NCI-H187 (cell line): ENCODE measurements at regions not wholly inside any gene's neighbourhood (a gene's known extent, or its start where the extent isn't known, plus 50 kb on each side); places are given as distances from the start of the nearest gene placed in this dataset.
"Not testable (repeated sequence)": the region's sequence is repeated elsewhere in the genome, so short reads cannot be mapped to it uniquely, and the experiment has no call there.

Experiments used
- DNase-seq, 2 experiments: peaks; one replicate each; lab custom pipeline; 2025; lab: John Stamatoyannopoulos, UW

DNA sequence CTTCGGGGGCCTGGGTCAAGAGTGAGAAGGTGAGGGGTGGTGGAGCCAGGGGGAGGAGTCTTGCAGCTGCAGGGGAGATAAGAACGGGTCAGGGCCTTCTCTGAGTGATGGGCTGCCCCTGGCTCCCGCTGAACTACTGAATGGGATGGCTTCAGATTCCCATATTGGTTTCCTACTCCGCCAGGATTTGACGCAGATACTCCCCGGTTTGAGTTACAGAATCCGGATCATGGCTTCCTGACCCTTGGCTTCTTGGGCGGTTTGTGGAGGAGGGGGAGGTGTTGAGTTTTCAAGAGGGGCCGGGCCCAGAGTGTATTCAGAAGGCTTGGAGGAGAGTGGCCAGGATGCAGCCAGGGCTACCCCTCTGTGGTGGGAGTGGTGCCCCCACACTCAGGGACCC lies 119.9 kb upstream of the ATP2B2 start:
- DNase-seq: no peak

DNA sequence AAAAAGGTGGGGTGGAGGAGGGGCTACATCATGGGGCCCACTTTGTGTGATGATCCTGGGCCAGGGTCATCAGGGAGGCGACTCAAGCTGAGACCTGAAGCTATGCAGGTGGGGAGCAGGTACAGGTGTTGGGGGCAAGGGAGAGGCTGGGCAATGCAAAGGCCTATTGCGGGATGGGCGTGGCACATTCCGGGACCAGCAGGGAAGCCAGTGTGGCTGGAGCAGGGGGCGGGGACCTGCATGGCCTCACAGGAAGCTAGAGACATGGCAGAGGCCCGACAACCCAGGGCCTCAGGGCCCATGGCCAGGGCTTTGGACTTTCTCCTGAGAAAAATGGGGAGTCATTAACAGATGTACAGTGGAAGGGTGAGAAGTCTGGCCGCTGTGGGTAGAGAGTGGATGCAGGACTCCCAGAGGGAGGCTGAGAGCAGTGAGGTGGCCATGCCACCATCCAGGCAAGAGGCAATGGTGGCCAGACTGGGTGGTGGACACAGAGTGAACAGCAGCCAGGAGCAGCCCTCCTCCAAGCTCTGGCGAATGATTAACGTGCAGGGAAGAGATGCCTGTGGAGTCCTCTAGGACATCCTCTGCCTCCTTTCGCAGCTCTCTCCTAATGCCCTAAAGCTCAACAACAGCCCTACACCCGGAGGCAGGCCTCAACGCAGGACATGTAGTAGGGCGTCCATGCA lies 122.6 kb upstream of the ATP2B2 start:
- DNase-seq: no peak

DNA sequence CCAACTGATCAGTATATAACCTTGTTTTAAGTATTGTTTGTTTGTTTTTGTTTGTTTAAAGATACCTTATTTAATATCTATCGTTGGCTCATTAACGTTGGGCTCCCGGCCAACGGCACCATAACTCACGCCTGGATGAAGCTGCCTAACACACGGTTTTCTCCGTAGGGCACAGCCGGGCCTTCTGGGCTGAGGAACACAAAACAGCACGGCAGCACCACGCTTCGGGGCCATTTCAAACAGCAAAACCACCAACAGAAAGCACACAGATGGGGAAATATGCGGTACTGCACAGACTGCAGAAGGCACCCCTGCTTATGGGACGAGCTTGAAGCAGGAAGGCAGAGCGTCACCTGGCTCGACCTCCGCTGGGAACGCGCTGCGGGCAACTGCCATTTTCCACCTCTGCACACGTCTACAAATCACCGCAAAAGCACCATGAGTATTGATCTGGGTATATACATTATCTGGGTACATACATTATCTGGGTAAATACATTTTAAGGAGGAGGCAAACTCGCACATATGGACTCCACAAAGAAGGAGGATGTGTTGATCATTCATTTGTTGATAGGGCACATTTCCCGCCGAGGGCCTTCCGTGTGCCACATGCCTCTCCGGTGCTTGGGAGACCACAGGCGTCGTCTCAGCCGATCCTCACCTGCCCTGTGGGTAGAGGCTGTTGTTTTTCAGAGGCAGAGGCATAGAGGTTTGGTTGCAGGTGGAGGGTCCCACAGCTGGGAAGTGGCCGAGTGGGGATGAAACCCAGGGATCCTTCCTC lies 123.7 kb upstream of the ATP2B2 start:
- DNase-seq: no peak

DNA sequence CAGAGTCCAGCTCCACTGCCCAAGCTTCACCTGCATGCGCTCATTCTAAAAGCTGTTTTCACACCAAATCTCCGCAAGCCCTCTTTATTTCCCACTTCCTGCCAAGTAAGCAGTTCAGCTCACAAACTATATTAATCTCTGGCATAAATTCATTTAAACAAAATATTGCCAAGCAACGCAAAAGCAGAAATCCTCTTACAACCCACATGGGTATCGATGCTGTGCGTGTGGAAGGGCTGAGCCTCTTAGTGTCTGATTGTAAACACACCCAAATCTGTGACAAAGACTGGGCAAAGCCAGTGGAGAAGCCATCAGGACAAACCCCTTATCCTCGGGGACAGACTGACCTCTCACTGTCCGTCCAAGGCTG lies 124.3 kb upstream of the ATP2B2 start:
- no peak for DNase-seq

DNA sequence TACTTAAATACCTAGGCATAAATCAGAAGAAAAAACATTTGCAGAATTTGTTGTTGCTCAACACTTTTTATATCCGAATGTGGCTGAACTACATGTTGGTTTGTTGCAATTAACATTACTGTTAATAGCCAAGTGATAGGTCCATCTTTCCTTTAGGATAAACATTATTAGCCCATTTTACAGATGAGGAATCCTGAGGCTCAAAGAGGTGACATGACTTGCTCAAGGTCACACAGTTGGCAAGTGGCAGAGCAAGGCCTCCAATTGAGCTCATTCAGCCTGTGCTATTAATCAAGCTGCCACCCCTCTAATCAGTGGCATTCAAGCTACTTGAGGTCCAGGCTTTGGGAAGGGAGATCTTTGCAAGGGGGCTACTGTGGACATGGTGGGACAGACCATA lies 125.8 kb upstream of the ATP2B2 start:
- no peak for DNase-seq

DNA sequence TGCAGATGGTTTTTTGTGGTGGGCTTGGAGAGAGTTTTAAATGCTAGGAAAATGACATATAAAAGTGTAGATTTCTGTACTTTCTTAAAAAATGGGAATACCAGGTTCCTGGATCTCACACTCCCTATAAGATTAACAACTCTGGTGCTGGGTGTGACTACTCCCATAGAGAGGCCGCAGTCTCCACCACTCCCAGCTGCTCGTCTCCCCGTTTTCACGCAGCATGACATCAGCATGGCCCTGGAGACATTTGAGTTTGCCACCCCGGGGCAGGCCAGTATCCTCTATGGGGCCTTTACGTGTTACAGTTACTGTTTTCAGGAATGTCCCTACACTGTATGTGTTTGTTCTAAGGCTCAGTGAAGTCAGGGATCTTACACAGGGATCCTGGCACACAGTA lies 126.7 kb upstream of the ATP2B2 start:
- DNase-seq: no peak

DNA sequence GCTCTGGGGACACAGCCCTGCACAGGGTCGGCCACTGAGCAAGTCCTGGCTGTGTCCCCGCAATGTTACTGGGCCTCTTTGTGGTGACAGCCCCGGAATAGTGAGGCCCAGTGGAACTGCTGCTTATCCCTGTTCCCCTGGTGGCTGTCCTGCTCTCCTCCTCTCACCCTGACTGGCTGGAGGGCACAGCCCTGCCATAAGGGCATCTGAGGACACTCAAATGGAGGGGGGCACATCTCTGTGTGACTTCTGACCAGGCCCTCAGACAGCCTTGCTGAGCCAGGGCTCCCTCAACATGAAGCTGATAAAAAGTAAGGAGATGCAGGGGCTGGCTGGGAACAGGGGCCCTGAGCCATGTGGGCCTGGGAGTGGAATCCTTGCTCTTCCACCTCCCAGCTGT lies 127.4 kb upstream of the ATP2B2 start:
- DNase-seq: no peak

DNA sequence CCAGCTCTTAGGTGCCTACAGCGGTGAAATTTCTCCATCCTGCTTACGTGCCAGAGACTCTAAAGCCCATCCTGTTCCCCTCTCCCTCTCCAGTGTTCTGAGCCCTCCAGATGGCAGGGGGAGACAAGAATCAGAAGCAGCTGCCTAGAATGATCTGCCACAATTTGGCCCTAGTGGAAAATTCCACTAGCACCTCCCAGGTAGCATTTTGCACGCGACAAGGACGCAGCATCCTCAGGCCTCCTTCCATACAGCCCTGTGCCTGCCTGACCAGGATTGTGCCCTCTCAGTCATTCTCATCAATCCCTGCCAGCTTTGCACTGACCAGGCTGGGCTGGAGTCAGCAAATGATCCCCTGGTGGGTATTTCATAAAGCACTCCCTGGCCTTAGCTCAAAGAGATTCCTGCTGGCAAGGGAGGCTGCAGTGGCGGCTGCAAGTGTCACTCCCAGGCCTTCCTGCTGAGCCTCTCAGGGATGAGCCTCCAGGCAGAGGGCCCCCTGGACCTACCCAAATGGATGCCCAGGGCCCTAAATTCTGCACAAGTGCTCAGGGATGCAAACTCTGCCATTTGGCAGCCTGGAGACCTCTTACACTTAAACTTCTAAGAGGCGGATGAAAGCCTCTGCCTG lies 130.2 kb upstream of the ATP2B2 start:
- DNase-seq: no peak

DNA sequence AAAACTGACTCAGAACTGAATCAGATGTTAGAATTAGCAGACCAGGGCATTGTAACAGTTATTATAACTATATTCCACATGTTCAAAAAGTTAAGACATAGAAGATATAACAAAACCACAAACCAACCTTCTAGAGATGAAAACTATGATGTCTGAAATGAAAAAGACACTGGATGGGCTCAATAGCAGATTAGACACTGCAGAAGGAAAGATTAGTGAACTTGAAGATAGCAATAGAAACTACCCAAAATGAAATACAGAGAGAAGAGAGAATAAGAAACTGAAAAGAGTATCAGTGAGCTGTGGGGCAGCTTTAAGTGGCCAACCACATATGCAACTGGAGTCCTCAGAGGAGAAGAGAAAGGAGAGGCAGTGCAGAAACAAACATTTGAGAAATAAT lies 132.0 kb upstream of the ATP2B2 start:
- DNase-seq: no peak

DNA sequence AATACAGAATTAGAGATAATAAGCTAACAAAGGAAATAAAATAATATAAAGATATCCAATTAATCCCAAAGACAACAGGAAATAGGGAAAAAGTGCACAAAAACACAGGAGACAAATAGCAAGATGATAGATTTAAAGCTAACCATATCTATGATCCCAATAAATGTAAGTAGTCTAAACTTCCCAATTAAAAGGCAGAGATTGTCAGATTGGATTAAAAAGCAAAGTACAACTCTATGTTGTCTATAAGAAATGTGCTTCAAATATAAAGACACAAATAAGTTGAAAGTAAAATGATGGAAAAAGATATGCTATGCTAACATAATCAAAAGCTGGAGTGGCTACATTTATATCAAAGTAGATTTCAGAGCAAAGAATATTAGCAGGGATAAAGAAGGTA lies 133.1 kb upstream of the ATP2B2 start:
- DNase-seq: no peak

DNA sequence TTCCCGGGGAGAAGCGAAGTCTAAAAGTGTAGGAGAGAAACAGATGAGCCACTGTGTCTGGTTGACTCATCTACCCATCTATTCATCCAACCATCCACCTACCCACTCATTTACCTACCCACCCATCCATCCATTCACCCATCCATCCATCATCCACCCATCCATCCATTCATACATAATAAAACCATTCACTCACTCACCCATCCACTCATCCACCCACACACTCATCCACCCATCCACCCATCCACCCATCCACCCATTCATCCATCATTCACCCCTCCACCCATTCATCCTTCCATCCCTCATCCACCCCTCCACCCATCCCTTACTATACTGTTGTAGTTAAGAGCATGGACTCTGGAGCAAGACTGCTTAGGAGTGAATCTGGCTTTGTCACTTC lies 136.4 kb upstream of the ATP2B2 start:
- no peak for DNase-seq

DNA sequence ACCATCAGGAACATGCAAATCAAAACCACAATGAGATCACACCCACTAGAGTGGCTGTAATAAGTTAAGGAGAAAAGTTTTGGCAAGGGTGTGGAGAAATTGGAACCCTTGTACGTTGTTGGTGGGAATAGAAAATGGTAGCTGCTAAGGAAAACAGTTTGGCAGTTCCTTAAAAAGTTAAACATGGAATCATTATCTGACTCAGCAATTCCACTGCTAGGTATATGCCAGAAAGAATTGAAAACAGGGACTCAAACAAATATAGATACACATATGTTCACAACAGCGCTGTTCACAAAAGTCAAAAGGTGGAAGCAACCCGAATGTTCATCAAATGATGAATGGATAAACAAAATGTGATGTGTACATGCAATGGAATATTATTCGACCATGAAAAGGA lies 138.8 kb upstream of the ATP2B2 start:
- no peak for DNase-seq

DNA sequence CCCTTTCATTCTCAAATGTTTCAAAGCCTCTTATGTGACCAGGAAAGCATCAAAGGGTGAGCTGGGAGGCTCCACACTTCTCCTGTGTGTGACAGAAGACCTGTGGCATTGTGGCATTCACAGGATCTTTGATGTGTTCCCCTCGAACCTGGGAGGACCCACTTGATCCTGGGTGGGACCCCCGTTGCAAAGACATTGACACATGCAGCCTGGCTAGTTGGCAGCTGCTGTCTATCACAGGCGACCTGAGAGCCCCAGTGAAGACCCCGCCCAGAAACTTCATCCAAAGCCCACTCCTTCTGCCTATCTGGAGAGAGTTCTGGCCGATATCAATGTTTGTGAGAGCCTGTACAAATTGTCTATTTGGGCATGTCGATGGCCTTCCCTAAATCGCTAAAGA lies 140.4 kb upstream of the ATP2B2 start:
- no peak for DNase-seq

DNA sequence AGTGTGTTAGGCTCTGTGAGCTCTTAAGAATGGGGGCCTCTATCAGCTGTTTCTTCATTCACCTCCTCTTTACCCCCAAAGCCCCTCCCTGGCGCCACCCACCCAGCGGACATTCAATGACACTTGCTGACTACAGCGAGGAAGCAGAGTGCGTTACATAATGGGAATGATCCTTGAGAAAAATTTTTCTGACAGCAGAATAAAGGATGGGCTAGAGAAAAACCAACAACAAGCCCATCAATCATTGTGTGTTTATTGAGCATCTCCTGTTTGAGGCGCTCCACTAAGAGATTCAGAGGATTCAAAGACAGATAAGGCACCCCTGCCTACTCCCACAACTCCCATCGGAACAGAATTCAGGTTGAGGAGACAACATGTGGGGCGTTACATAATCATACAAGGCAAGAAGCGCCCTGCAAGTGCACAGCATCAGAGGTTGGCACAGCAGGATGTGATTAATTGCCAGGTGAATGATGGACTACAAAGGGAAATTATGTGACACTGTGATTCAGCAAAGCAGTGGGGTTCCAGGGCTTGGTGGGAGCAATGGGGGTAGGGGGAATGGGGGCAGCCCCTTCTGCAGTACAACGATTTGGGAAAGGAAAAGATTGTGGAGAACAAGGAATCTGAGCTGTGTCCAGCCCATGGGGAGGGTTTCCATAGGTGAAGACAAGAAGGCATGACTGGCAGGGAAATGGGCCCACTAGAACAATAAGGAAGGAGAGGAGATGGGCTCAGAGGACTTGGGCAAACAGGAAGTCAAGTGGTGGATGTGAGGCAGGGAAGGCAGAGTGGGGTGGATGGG lies 141.3 kb upstream of the ATP2B2 start:
- DNase-seq: no peak

DNA sequence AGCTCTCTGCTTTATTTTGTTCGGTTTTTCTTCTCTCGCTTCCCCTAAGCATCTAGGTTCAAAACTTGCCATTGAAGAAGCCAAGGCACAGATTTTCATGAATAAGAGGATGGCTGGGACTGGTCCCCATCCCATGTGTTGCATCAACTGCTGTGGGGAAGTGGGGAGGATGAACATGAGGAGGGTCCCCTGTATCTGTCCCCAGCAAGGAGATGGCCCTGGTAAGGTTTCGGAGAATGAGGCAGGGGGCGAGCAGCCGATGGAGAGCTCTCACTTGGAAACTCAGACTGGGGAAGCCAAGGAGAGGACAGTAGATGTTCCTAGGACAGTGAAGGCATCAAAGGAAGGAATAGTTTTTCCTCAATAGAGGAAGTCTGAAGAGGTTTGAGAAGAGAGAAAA lies 142.0 kb upstream of the ATP2B2 start:
- DNase-seq: no peak

DNA sequence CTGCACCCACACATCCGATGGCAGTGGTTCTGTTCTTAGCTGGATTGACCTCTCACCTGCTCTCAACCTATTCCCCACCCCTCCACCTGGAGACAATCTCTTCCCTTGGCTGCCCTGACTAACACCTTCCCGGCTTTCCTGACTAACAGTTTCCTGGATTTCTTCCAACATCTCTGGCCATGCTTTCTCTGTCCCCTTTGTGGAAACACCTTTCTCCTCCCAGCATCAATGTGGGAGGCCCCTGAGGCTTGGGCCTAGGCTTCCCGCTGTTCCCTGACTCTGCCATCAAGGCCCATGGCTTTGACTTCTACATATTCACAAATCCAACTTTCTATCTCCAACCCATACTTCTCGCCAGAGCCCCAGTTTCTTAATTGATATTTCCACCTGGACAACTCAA lies 142.8 kb upstream of the ATP2B2 start:
- no peak for DNase-seq

DNA sequence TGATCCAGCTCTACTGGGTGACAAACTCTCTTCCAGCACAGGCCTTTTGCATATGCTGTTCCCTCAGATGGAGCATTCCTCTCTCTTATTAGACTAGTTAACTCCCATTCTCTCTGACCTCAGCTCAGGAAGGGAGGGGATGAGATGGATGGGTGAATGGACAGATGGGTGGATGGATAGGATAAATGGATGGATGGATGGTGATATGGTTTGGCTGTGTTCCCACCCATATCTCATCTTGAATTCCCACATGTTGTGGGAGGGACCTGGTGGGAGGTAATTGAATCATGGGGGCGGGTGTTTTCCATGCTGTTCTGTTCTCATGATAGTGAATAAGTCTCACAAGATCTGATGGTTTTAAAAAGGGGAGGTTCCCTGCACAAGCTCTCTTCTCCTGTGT lies 144.1 kb upstream of the ATP2B2 start:
- not testable (repeated sequence) for DNase-seq

DNA sequence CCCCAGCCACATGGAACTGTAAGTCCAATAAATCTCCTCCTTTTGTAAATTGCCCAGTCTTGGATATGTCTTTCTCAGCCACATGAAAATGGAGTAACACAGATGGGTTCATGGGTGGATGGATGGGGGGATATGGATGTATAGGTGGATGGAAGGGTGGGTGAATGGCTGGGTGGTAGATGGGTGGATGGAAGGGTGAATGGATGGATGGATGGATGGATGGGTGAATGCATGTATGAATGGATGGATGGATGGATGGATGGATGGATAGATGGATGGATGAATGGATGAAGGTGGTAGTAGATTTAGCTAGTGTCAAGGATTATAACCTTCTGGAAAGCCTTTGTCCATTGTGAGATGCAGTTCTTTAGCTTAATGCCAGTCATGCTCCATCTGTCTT lies 146.1 kb upstream of the ATP2B2 start:
- DNase-seq: no peak

DNA sequence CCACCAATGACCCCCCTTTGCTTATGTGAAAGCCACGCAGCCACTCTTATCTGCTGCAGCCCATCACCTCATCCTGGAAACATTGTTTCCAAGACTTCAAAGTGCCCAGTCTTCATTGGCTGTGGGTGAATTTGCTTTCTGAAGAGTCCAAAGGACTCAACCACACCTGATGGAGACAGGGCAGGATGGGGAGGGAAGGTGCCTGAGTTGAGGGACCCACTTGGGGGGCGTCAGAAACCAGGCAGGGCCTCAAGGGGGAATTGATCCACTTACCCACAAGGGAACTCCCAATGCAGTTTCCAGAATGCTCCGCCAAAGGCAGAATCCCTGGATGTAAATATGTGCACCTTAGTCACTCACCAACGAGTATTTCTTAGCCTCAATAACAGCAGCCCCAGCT lies 147.9 kb upstream of the ATP2B2 start:
- no peak for DNase-seq

DNA sequence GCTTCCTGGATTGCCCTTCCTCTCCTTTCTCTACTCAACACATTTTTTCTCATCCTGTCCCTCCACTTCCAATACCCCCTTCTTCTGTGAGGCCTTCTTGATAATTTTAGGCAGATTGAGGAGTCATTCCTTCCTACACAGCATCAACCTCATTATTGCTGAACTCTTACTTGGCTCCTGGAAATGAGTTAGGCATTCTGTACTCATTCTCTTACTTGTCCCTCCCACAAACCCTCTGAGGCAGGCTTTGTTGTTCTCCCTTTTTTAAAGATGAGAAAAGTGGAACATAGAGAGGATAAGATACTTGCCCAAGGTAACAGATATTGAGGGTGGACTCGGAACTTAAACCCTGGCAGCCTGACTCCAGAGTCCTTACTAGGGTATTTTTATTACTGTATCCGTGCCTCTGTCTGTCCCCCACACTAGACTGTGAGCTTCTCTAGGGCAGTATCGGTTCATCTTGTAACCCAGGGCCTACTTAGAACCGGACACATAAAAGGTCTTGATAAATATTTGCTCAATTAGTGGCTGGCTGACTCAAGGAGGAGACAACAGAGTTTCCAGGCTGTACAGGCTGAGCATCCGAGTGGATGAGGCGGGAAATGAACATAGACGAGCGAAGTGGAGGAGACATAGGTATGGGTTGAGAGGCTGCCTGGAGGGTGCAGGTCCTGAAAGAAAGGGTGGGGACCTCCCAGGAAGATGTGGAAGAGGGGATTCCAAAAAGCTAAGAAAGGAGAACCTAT lies 148.7 kb upstream of the ATP2B2 start:
- DNase-seq: no peak

DNA sequence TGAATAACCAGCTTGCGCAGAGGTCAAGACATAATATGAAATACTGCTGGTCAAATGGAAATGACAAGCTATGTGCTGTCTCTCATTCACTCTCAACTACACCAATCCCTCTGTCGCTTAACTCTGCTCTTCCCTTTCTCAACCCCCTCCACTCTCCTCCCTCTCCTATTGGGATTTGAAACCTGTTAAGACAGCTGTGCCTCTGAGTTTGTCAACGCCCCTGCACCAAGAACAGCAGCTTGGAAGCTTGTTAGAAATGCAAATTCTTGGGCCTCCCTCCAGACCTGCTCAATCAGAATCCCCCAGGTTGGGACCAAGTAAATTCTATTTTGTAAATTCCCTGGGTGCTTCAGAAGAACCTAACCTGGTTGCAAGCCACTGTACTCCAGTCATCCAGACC lies 149.7 kb upstream of the ATP2B2 start:
- DNase-seq: no peak

DNA sequence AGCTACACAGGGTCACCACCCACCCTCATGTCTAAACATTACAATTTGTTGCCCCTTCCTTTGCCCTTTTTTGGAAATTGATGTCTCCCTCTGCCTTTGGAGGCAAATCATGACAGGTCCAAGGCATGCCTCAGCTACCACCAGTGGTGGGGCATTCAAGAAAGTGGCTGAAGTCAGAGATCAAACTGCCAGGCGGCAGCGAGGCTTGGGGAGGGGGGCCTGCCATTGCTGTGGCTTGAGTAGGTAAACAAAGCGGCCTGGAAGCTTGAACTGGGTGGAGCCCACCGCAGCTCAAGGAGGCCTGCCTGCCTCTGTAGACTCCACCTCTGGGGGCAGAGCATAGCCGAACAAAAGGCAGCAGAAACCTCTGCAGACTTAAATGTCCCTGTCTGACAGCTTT lies 152.0 kb upstream of the ATP2B2 start:
- DNase-seq: not testable (repeated sequence)
